HEK293 (cell line): ENCODE measurements at regions not wholly inside any gene's neighbourhood (a gene's known extent, or its start where the extent isn't known, plus 50 kb on each side); places are given as distances from the start of the nearest gene placed in this dataset.

Experiments
- CTCF ChIA-PET: fragments of 350-600 bp; formaldehyde crosslinking; extraction: SDS; loops from one replicate; lab custom pipeline; 2021; ENCODE audit warnings: antibody characterized with exemption; lab: Yijun Ruan, JAX
- POLR2A ChIA-PET: fragments of 300-600 bp; formaldehyde crosslinking; extraction: SDS; loops from one replicate; lab custom pipeline; 2020; ENCODE audit warnings: antibody characterized with exemption, inconsistent platforms; lab: Yijun Ruan, JAX
- H3K27ac ChIP-seq: fragments of 200-500 bp; sonication (Bioruptor generic); 2 replicates; pipeline ENCODE4 v1.5.1; 2014; ENCODE audit warnings: low read depth, low read length, control low read depth, inconsistent platforms; ENCODE audit errors: extremely low read depth
- H3K36me3 ChIP-seq, 2 experiments: fragments of 200-500 bp in 1 of 2; sonication (Bioruptor generic) in 1 of 2; 1 replicate in 1 of 2; 2 replicates in 1 of 2; pipeline ENCODE4 v1.5.1; 2014 to 2017; ENCODE audit warnings: inconsistent platforms in 2 of 2, low read length in 2 of 2; ENCODE audit not compliant: control insufficient read depth in 2 of 2, insufficient read depth in 1 of 2
- H3K4me1 ChIP-seq: fragments of 200-500 bp; sonication (Bioruptor generic); 2 replicates; pipeline ENCODE4 v1.5.1; 2014; ENCODE audit warnings: mild to moderate bottlenecking, low read length, inconsistent platforms; ENCODE audit not compliant: control insufficient read depth, insufficient read depth
- H3K4me3 ChIP-seq: 2 replicates; pipeline ENCODE4 v1.5.1; 2011; ENCODE audit warnings: low read depth, mild to moderate bottlenecking, control low read depth, low read length, moderate library complexity
- H3K9me3 ChIP-seq: fragments of 200-500 bp; sonication (Bioruptor generic); 2 replicates; pipeline ENCODE4 v1.5.1; 2014; ENCODE audit warnings: low read depth, low read length, inconsistent platforms; ENCODE audit not compliant: control insufficient read depth, insufficient read depth
- CTCF ChIP-seq: fragments of 450-650 bp; formaldehyde crosslinking; IDR thresholded peaks from 2 replicates; pipeline ENCODE4 v1.5.1; 2016; ENCODE audit warnings: missing biosample characterization, missing genetic modification characterization
- HOXA7 ChIP-seq: sonication (generic); formaldehyde crosslinking; IDR thresholded peaks from 2 replicates; pipeline ENCODE4 v1.8.1; 2022; ENCODE audit warnings: missing genetic modification reagents, borderline replicate concordance
- HOXD13 ChIP-seq: sonication (generic); formaldehyde crosslinking; IDR thresholded peaks from 2 replicates; pipeline ENCODE4 v1.8.0; 2022; ENCODE audit warnings: missing genetic modification reagents, borderline replicate concordance
- KLF10 ChIP-seq: fragments of 450-650 bp; IDR thresholded peaks from 2 replicates; pipeline ENCODE4 v1.5.1; 2018; ENCODE audit warnings: missing biosample characterization, mild to moderate bottlenecking, missing genetic modification characterization
- MYNN ChIP-seq: fragments of 450-650 bp; formaldehyde crosslinking; IDR thresholded peaks from 2 replicates; pipeline ENCODE4 v1.5.1; 2016; ENCODE audit warnings: missing biosample characterization, missing genetic modification characterization, borderline replicate concordance
- ZBTB21 ChIP-seq: fragments of 450-650 bp; formaldehyde crosslinking; IDR thresholded peaks from 2 replicates; pipeline ENCODE4 v1.5.1; 2017; ENCODE audit warnings: missing biosample characterization, missing genetic modification characterization
- ZBTB48 ChIP-seq: fragments of 450-650 bp; formaldehyde crosslinking; IDR thresholded peaks from 2 replicates; pipeline ENCODE4 v1.5.1; 2016; ENCODE audit warnings: missing biosample characterization, missing genetic modification characterization
- ZNF10 ChIP-seq: fragments of 450-650 bp; formaldehyde crosslinking; IDR thresholded peaks from 2 replicates; pipeline ENCODE4 v1.5.1; 2017; ENCODE audit warnings: missing biosample characterization, missing genetic modification characterization
- ZNF112 ChIP-seq: fragments of 450-650 bp; formaldehyde crosslinking; IDR thresholded peaks from 2 replicates; pipeline ENCODE4 v1.5.0; 2017; ENCODE audit warnings: missing biosample characterization, missing genetic modification characterization
- ZNF155 ChIP-seq: fragments of 450-650 bp; formaldehyde crosslinking; IDR thresholded peaks from 2 replicates; pipeline ENCODE4 v1.5.1; 2016; ENCODE audit warnings: missing biosample characterization, missing genetic modification characterization
- ZNF18 ChIP-seq: fragments of 450-650 bp; formaldehyde crosslinking; IDR thresholded peaks from 2 replicates; pipeline ENCODE4 v1.5.1; 2016; ENCODE audit warnings: missing biosample characterization, missing genetic modification characterization
- ZNF221 ChIP-seq: fragments of 450-650 bp; formaldehyde crosslinking; IDR thresholded peaks from 2 replicates; pipeline ENCODE4 v1.5.1; 2017; ENCODE audit warnings: missing biosample characterization, missing genetic modification characterization, borderline replicate concordance
- ZNF23 ChIP-seq: fragments of 450-650 bp; formaldehyde crosslinking; IDR thresholded peaks from 2 replicates; pipeline ENCODE4 v1.5.1; 2016; ENCODE audit warnings: missing biosample characterization, missing genetic modification characterization, borderline replicate concordance
- ZNF24 ChIP-seq: fragments of 450-650 bp; formaldehyde crosslinking; IDR thresholded peaks from 2 replicates; pipeline ENCODE4 v1.5.1; 2016; ENCODE audit warnings: missing biosample characterization, missing genetic modification characterization
- ZNF324 ChIP-seq: fragments of 450-650 bp; formaldehyde crosslinking; IDR thresholded peaks from 2 replicates; pipeline ENCODE4 v1.5.1; 2016; ENCODE audit warnings: missing biosample characterization, missing genetic modification characterization
- ZNF362 ChIP-seq: fragments of 450-650 bp; formaldehyde crosslinking; IDR thresholded peaks from 2 replicates; pipeline ENCODE4 v1.5.1; 2016; ENCODE audit warnings: missing biosample characterization, missing genetic modification characterization
- ZNF529 ChIP-seq: fragments of 450-650 bp; formaldehyde crosslinking; IDR thresholded peaks from 2 replicates; pipeline ENCODE4 v1.5.1; 2017; ENCODE audit warnings: missing genetic modification characterization, missing biosample characterization; ENCODE audit not compliant: insufficient replicate concordance
- ZNF548 ChIP-seq: fragments of 450-650 bp; formaldehyde crosslinking; IDR thresholded peaks from 2 replicates; pipeline ENCODE4 v1.5.1; 2016; ENCODE audit warnings: missing biosample characterization, missing genetic modification characterization
- ZNF585B ChIP-seq: fragments of 450-650 bp; formaldehyde crosslinking; IDR thresholded peaks from 2 replicates; pipeline ENCODE4 v1.5.1; 2016; ENCODE audit warnings: missing biosample characterization, missing genetic modification characterization
- ZNF623 ChIP-seq: fragments of 450-650 bp; formaldehyde crosslinking; IDR thresholded peaks from 2 replicates; pipeline ENCODE4 v1.5.1; 2016; ENCODE audit warnings: missing biosample characterization, missing genetic modification characterization
- ZNF658 ChIP-seq: fragments of 450-650 bp; formaldehyde crosslinking; IDR thresholded peaks from 2 replicates; pipeline ENCODE4; 2016; ENCODE audit warnings: missing biosample characterization, missing genetic modification characterization
- ZNF76 ChIP-seq: fragments of 450-650 bp; formaldehyde crosslinking; IDR thresholded peaks from 2 replicates; pipeline ENCODE4; 2016; ENCODE audit warnings: low read depth, missing biosample characterization, missing genetic modification characterization, borderline replicate concordance
- TF ChIP-seq, protein P1 (sequence below): fragments of 450-650 bp; formaldehyde crosslinking; IDR thresholded peaks from 2 replicates; pipeline ENCODE4 v1.5.1; 2017; ENCODE audit warnings: missing biosample characterization, missing genetic modification characterization
- TF ChIP-seq, protein P2 (sequence below): fragments of 450-650 bp; formaldehyde crosslinking; IDR thresholded peaks from 2 replicates; pipeline ENCODE4 v1.5.1; 2016; ENCODE audit warnings: missing biosample characterization, missing genetic modification characterization
- TF ChIP-seq, protein P3 (sequence below): fragments of 450-650 bp; formaldehyde crosslinking; IDR thresholded peaks from 2 replicates; pipeline ENCODE4 v1.5.1; 2017; ENCODE audit warnings: missing biosample characterization, missing genetic modification characterization
- TF ChIP-seq, protein P4 (sequence below): fragments of 450-650 bp; formaldehyde crosslinking; IDR thresholded peaks from 2 replicates; pipeline ENCODE4 v1.5.1; 2017; ENCODE audit warnings: missing biosample characterization, missing genetic modification characterization

- H3K4me1 ChIP-seq: no peaks in the 10 kb centered on the region
- CTCF ChIA-PET: no interaction called here
- POLR2A ChIA-PET: no interaction called here
- H3K4me3 ChIP-seq: no peak overlapping the region
- H3K36me3 ChIP-seq: no peaks in the 10 kb centered on the region
- TF ChIP-seq, protein P1, sequence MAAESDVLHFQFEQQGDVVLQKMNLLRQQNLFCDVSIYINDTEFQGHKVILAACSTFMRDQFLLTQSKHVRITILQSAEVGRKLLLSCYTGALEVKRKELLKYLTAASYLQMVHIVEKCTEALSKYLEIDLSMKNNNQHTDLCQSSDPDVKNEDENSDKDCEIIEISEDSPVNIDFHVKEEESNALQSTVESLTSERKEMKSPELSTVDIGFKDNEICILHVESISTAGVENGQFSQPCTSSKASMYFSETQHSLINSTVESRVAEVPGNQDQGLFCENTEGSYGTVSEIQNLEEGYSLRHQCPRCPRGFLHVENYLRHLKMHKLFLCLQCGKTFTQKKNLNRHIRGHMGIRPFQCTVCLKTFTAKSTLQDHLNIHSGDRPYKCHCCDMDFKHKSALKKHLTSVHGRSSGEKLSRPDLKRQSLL (tag by site-specific recombination): no peak
- TF ChIP-seq MYNN (tag by site-specific recombination) (no peak), ZNF529 (tag by site-specific recombination) (no peak), ZNF324 (no peak), ZBTB48 (tag by site-specific recombination) (no peak), ZNF76 (no peak)
- TF ChIP-seq, protein P2, sequence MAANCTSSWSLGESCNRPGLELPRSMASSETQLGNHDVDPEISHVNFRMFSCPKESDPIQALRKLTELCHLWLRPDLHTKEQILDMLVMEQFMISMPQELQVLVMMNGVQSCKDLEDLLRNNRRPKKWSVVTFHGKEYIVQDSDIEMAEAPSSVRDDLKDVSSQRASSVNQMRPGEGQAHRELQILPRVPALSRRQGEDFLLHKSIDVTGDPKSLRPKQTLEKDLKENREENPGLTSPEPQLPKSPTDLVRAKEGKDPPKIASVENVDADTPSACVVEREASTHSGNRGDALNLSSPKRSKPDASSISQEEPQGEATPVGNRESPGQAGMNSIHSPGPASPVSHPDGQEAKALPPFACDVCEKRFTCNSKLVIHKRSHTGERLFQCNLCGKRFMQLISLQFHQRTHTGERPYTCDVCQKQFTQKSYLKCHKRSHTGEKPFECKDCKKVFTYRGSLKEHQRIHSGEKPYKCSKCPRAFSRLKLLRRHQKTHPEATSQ: no peak
- H3K9me3 ChIP-seq: no peaks in the 10 kb centered on the region
- no peak overlapping the region for H3K27ac ChIP-seq
Observed at GRCh38 chr10:61529208-61529607, 76.0 kb upstream of the TMEM26 start.

GRCh38 chr10:61503051-61503450 lies 49.9 kb upstream of the TMEM26 start:
- Histone ChIP-seq H3K27ac (no peak overlapping the region), H3K4me3 (no peak overlapping the region), H3K36me3 (no peaks in the 10 kb centered on the region), H3K9me3 (no peaks in the 10 kb centered on the region), H3K4me1 (no peaks in the 10 kb centered on the region)
- ChIA-PET CTCF (interaction anchor here (0.6 kb wide), 1 partner anchor 287 kb away, joined by 3 read pairs; no protein-coding TSS in a partner anchor), POLR2A (no interaction called here)
- TF ChIP-seq ZNF112 (tag by site-specific recombination) (no peak), HOXA7 (no peak), KLF10 (tag by site-specific recombination) (no peak), HOXD13 (CRISPR knock-in tag) (no peak), ZNF658 (no peak), ZNF623 (tag by site-specific recombination) (no peak), ZNF23 (tag by site-specific recombination) (no peak), CTCF (no peak), ZNF10 (tag by site-specific recombination) (no peak), ZNF362 (tag by site-specific recombination) (no peak), ZNF548 (tag by site-specific recombination) (no peak), ZNF585B (tag by site-specific recombination) (no peak), ZNF18 (tag by site-specific recombination) (no peak), ZNF155 (no peak), ZNF24 (no peak), ZBTB21 (tag by site-specific recombination) (no peak), ZNF221 (tag by site-specific recombination) (no peak)
- TF ChIP-seq, protein P3, sequence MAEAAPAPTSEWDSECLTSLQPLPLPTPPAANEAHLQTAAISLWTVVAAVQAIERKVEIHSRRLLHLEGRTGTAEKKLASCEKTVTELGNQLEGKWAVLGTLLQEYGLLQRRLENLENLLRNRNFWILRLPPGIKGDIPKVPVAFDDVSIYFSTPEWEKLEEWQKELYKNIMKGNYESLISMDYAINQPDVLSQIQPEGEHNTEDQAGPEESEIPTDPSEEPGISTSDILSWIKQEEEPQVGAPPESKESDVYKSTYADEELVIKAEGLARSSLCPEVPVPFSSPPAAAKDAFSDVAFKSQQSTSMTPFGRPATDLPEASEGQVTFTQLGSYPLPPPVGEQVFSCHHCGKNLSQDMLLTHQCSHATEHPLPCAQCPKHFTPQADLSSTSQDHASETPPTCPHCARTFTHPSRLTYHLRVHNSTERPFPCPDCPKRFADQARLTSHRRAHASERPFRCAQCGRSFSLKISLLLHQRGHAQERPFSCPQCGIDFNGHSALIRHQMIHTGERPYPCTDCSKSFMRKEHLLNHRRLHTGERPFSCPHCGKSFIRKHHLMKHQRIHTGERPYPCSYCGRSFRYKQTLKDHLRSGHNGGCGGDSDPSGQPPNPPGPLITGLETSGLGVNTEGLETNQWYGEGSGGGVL (tag by site-specific recombination): no peak
- TF ChIP-seq, protein P4, sequence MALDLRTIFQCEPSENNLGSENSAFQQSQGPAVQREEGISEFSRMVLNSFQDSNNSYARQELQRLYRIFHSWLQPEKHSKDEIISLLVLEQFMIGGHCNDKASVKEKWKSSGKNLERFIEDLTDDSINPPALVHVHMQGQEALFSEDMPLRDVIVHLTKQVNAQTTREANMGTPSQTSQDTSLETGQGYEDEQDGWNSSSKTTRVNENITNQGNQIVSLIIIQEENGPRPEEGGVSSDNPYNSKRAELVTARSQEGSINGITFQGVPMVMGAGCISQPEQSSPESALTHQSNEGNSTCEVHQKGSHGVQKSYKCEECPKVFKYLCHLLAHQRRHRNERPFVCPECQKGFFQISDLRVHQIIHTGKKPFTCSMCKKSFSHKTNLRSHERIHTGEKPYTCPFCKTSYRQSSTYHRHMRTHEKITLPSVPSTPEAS (tag by site-specific recombination): no peak
